ENCODE measurements at regions not wholly inside any gene's neighbourhood (a gene's known extent, or its start where the extent isn't known, plus 50 kb on each side); places are given as distances from the start of the nearest gene placed in this dataset.

DNA sequence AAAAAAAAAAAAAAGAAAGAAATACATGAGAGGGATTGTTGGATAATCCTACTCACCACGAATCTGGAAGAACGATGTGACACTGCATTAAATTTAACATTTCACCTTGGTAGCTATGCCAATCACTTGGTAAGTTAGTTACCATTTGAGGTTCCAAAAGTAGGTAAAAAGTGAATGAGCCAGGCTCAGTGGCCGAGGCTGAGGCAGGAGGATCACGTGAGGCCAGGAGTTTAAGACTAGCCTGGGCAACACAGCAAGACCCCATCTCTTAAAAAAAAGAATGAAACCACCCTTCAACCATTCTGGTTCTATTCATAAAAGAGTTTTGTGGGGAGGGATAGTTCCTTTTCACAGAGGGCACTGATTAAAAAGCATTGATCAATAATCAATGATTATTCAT is 133.6 kb downstream of the ADSS2 start:
- H3K9me3 Mint-ChIP-seq (ENCODE audit: unreplicated experiment): no peaks in the 10 kb centered on the region
- Histone ChIP-seq H3K4me1 (peaks cover 9% of the 10 kb centered on the region), H3K27me3 (replicated peaks; ENCODE audit: control insufficient read depth, insufficient read depth, low read length) (no peaks in the 10 kb centered on the region), H3K36me3 (ENCODE audit: control insufficient read depth, insufficient read depth, low read length) (no peaks in the 10 kb centered on the region), H3K9me3 (no peaks in the 10 kb centered on the region), H3K4me3 (ENCODE audit: low read depth, low read length) (no peak overlapping the region)
- peaks cover 6% of the 10 kb centered on the region for H3K4me1 Mint-ChIP-seq (ENCODE audit: low read depth, unreplicated experiment)
- TF ChIP-seq, protein P1, sequence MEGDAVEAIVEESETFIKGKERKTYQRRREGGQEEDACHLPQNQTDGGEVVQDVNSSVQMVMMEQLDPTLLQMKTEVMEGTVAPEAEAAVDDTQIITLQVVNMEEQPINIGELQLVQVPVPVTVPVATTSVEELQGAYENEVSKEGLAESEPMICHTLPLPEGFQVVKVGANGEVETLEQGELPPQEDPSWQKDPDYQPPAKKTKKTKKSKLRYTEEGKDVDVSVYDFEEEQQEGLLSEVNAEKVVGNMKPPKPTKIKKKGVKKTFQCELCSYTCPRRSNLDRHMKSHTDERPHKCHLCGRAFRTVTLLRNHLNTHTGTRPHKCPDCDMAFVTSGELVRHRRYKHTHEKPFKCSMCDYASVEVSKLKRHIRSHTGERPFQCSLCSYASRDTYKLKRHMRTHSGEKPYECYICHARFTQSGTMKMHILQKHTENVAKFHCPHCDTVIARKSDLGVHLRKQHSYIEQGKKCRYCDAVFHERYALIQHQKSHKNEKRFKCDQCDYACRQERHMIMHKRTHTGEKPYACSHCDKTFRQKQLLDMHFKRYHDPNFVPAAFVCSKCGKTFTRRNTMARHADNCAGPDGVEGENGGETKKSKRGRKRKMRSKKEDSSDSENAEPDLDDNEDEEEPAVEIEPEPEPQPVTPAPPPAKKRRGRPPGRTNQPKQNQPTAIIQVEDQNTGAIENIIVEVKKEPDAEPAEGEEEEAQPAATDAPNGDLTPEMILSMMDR (IDR thresholded peaks at IDR 0.05; ENCODE audit: insufficient read depth in 1 of 2, low read depth in 1 of 2, low read length in 1 of 2, severe bottlenecking in 1 of 2, unreplicated experiment in 1 of 2): no peak
- no peak overlapping the region for H3K27ac Mint-ChIP-seq (ENCODE audit: unreplicated experiment)
- no peaks in the 10 kb centered on the region for H3K36me3 Mint-ChIP-seq (ENCODE audit: insufficient read depth, unreplicated experiment)
- intact Hi-C loops (cut with micrococcal nuclease; ENCODE audit: unreplicated experiment): no loop called here
- no TSS peak for BruUV-seq (replicated peaks)
- no peak for DNase-seq
- H3K4me3 Mint-ChIP-seq (ENCODE audit: unreplicated experiment): no peak overlapping the region
- H3K27me3 Mint-ChIP-seq (ENCODE audit: insufficient read depth, unreplicated experiment): no peaks in the 10 kb centered on the region
- CTCF ChIA-PET: no interaction called here
- POLR2A ChIA-PET: no interaction called here

DNA sequence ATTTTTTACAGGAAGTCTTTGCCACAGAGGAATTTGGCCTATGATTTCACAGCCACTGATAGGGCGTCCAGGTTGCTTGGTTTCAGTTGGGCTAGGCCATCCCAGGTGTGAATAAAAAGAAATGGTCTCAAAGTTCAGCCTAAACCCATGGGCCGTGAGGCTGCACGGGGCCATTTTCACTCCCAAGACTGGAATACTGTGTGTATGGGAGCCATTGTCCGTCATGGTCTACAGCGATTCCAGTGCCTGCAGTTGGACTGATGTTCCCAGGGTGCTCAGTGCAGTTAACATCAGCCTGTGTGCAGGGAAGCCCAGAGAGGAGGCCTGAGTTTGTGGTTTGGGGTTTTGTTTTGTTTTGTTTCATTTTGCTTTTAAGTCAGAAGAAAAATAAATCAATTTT is 133.2 kb downstream of the ADSS2 start:
- BruUV-seq (replicated peaks): no TSS peak
- ChIA-PET POLR2A (no interaction called here), CTCF (no interaction called here)
- Mint-ChIP-seq H3K4me3 (ENCODE audit: unreplicated experiment) (no peak overlapping the region), H3K4me1 (ENCODE audit: low read depth, unreplicated experiment) (peaks cover 6% of the 10 kb centered on the region), H3K27ac (ENCODE audit: unreplicated experiment) (no peak overlapping the region), H3K27me3 (ENCODE audit: insufficient read depth, unreplicated experiment) (no peaks in the 10 kb centered on the region), H3K9me3 (ENCODE audit: unreplicated experiment) (no peaks in the 10 kb centered on the region), H3K36me3 (ENCODE audit: insufficient read depth, unreplicated experiment) (no peaks in the 10 kb centered on the region)
- H3K4me1 ChIP-seq: peaks cover 13% of the 10 kb centered on the region
- H3K9me3 ChIP-seq: no peaks in the 10 kb centered on the region
- no peak for DNase-seq
- H3K36me3 ChIP-seq (ENCODE audit: control insufficient read depth, insufficient read depth, low read length): no peaks in the 10 kb centered on the region
- no peaks in the 10 kb centered on the region for H3K27me3 ChIP-seq (replicated peaks; ENCODE audit: control insufficient read depth, insufficient read depth, low read length)
- no peak overlapping the region for H3K4me3 ChIP-seq (ENCODE audit: low read depth, low read length)
- intact Hi-C loops (cut with micrococcal nuclease; ENCODE audit: unreplicated experiment): no loop called here
- TF ChIP-seq, protein P1 (IDR thresholded peaks at IDR 0.05; ENCODE audit: insufficient read depth in 1 of 2, low read depth in 1 of 2, low read length in 1 of 2, severe bottlenecking in 1 of 2, unreplicated experiment in 1 of 2): no peak

DNA sequence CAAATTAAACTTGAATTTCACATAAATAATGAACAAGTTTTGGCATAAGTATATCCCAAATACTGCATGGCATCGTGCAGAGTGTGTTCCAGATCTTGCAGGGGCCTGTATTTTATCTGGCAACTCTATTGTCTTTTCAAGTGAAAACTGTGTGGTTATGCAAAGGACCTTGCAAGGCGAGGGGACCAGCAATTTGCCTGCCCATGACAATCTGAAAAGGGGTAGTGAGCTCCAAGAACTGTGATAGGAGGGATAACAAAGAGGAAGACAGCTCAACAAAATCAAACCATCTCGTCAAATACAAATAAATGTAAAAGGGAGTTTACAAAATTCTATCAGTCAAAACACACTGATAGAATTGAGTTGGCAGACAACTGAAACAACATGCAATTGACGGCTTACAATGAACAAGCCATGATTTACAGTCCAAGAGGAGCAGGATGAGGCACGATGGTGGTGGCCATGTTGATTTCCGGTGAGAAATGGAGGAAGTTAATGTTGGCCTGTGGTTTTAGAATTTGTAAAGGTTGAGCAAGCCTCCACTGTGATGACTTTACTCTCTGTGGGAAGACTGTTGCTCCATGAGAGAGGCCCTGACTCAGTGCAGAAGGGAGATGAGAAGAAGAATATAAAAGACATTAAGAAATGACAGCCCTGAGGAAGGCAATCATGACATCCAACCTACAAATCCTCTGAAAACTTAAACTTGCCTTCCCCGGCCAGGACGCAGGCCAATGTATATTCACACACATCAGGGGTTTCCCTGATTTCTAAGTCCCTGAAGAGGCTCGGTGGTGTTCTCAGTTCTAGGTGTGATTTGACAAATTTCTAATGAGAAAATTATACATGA is 132.2 kb downstream of the ADSS2 start:
- ChIA-PET CTCF (no interaction called here), POLR2A (no interaction called here)
- no TSS peak for BruUV-seq (replicated peaks)
- H3K4me3 ChIP-seq (ENCODE audit: low read depth, low read length): no peak overlapping the region
- H3K27me3 ChIP-seq (replicated peaks; ENCODE audit: control insufficient read depth, insufficient read depth, low read length): no peaks in the 10 kb centered on the region
- TF ChIP-seq, protein P1 (IDR thresholded peaks at IDR 0.05; ENCODE audit: insufficient read depth in 1 of 2, low read depth in 1 of 2, low read length in 1 of 2, severe bottlenecking in 1 of 2, unreplicated experiment in 1 of 2): no peak
- no peak overlapping the region for H3K4me3 Mint-ChIP-seq (ENCODE audit: unreplicated experiment)
- H3K9me3 ChIP-seq: no peaks in the 10 kb centered on the region
- intact Hi-C loops (cut with micrococcal nuclease; ENCODE audit: unreplicated experiment): no loop called here
- H3K9me3 Mint-ChIP-seq (ENCODE audit: unreplicated experiment): no peaks in the 10 kb centered on the region
- H3K4me1 Mint-ChIP-seq (ENCODE audit: low read depth, unreplicated experiment): peaks cover 6% of the 10 kb centered on the region
- no peaks in the 10 kb centered on the region for H3K36me3 ChIP-seq (ENCODE audit: control insufficient read depth, insufficient read depth, low read length)
- H3K27me3 Mint-ChIP-seq (ENCODE audit: insufficient read depth, unreplicated experiment): no peaks in the 10 kb centered on the region
- H3K4me1 ChIP-seq: peaks cover 19% of the 10 kb centered on the region
- H3K27ac Mint-ChIP-seq (ENCODE audit: unreplicated experiment): no peak overlapping the region
- no peak for DNase-seq
- H3K36me3 Mint-ChIP-seq (ENCODE audit: insufficient read depth, unreplicated experiment): no peaks in the 10 kb centered on the region

Measured in Caco-2 (cell line).